ENCODE measurements at regions not wholly inside any gene's neighbourhood (a gene's known extent, or its start where the extent isn't known, plus 50 kb on each side); places are given as distances from the start of the nearest gene placed in this dataset.

GRCh38 chr6:22150368-22151035 is 146.3 kb downstream of the PRL start:
- no peak overlapping the region for H3K27ac ChIP-seq
- H3K4me3 ChIP-seq = no peak overlapping the region
- no peaks in the 10 kb centered on the region for H3K9me3 ChIP-seq
- H3K4me1 ChIP-seq = peaks cover 37% of the 10 kb centered on the region
- intact Hi-C loops (cut with DNase I) = no loop called here
- TF ChIP-seq CTCF (IDR thresholded peaks at IDR 0.05) (no peak), POLR2A (IDR thresholded peaks at IDR 0.05) (no peak), POLR2AphosphoS5 (IDR thresholded peaks at IDR 0.05; ENCODE audit: insufficient read depth in 1 of 2, low read depth in 1 of 2) (no peak)
- DNase-seq (ENCODE audit: extremely low spot score in 2 of 2) = no peak
- no peaks in the 10 kb centered on the region for H3K27me3 ChIP-seq
- H3K36me3 ChIP-seq = no peaks in the 10 kb centered on the region

GRCh38 chr6:22151892-22152291 is 144.9 kb downstream of the PRL start:
- no peak overlapping the region for H3K27ac ChIP-seq
- DNase-seq (ENCODE audit: extremely low spot score in 2 of 2) = no peak
- intact Hi-C loops (cut with DNase I) = no loop called here
- no peaks in the 10 kb centered on the region for H3K9me3 ChIP-seq
- H3K4me1 ChIP-seq = peaks cover 25% of the 10 kb centered on the region
- no peak overlapping the region for H3K4me3 ChIP-seq
- H3K36me3 ChIP-seq = no peaks in the 10 kb centered on the region
- no peaks in the 10 kb centered on the region for H3K27me3 ChIP-seq
- TF ChIP-seq POLR2AphosphoS5 (IDR thresholded peaks at IDR 0.05; ENCODE audit: insufficient read depth in 1 of 2, low read depth in 1 of 2) = no peak
- TF ChIP-seq POLR2A (IDR thresholded peaks at IDR 0.05) = no peak

- TF ChIP-seq CTCF (IDR thresholded peaks at IDR 0.05) (no peak), POLR2AphosphoS5 (IDR thresholded peaks at IDR 0.05; ENCODE audit: insufficient read depth in 1 of 2, low read depth in 1 of 2) (no peak), POLR2A (IDR thresholded peaks at IDR 0.05) (no peak)
- H3K4me1 ChIP-seq = peaks cover 15% of the 10 kb centered on the region
- no peaks in the 10 kb centered on the region for H3K9me3 ChIP-seq
- no peaks in the 10 kb centered on the region for H3K27me3 ChIP-seq
- H3K4me3 ChIP-seq = no peak overlapping the region
- intact Hi-C loops (cut with DNase I) = no loop called here
- no peaks in the 10 kb centered on the region for H3K36me3 ChIP-seq
- DNase-seq (ENCODE audit: extremely low spot score in 2 of 2) = no peak
- H3K27ac ChIP-seq = no peak overlapping the region
Measured at GRCh38 chr6:22152841-22153240, 144.0 kb downstream of the PRL start.

- peaks cover 8% of the 10 kb centered on the region for H3K4me1 ChIP-seq
- no peak overlapping the region for H3K4me3 ChIP-seq
- H3K27ac ChIP-seq = no peak overlapping the region
- H3K36me3 ChIP-seq = no peaks in the 10 kb centered on the region
- DNase-seq (ENCODE audit: extremely low spot score in 2 of 2) = no peak
- TF ChIP-seq CTCF (IDR thresholded peaks at IDR 0.05) (no peak), POLR2AphosphoS5 (IDR thresholded peaks at IDR 0.05; ENCODE audit: insufficient read depth in 1 of 2, low read depth in 1 of 2) (no peak), POLR2A (IDR thresholded peaks at IDR 0.05) (no peak)
- intact Hi-C loops (cut with DNase I) = no loop called here
- H3K27me3 ChIP-seq = no peaks in the 10 kb centered on the region
- no peaks in the 10 kb centered on the region for H3K9me3 ChIP-seq
Measured at GRCh38 chr6:22153384-22154158, 143.3 kb downstream of the PRL start.

- no peak for DNase-seq (ENCODE audit: extremely low spot score in 2 of 2)
- intact Hi-C loops (cut with DNase I) = no loop called here
- no peak overlapping the region for H3K27ac ChIP-seq
- H3K4me3 ChIP-seq = no peak overlapping the region
- H3K36me3 ChIP-seq = no peaks in the 10 kb centered on the region
- no peaks in the 10 kb centered on the region for H3K4me1 ChIP-seq
- H3K9me3 ChIP-seq = no peaks in the 10 kb centered on the region
- TF ChIP-seq CTCF (IDR thresholded peaks at IDR 0.05) (no peak), POLR2AphosphoS5 (IDR thresholded peaks at IDR 0.05; ENCODE audit: insufficient read depth in 1 of 2, low read depth in 1 of 2) (no peak), POLR2A (IDR thresholded peaks at IDR 0.05) (no peak)
- H3K27me3 ChIP-seq = no peaks in the 10 kb centered on the region
Measured at GRCh38 chr6:22155551-22155950, 141.3 kb downstream of the PRL start.
